DMS53 treated with DMSO at 0.1 percent for 48 hours (cell line): ENCODE measurements at regions not wholly inside any gene's neighbourhood (a gene's known extent, or its start where the extent isn't known, plus 50 kb on each side); places are given as distances from the start of the nearest gene placed in this dataset.

Experiments
- DNase-seq: peaks from one replicate; lab custom pipeline; 2025; ENCODE audit not compliant: unreplicated experiment; lab: John Stamatoyannopoulos, UW

DNA sequence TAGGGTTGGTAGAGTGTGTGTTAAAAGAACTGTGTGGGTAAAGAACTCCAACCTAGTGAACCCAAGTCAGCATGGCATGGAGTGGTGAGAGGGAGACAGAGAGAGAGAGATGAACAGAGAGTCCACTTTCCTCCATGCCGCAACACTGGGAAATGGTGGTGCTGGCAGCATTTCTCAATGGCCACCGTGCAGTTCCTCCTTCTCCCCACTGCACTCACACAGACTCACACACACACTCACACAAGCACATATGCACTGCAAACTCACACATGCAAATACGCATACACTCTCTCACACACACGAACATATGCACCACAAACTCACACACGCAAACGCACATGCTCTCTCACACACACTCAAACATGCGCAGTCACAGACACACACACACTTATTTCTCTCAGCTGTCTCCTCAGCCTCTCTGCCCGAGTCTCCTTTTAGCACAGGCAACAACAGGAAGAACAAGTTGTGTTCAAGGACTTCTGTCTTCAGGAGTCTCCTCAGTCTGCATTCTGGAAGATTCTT lies 66.5 kb upstream of the LY86 start:
- DNase-seq = no peak

DNA sequence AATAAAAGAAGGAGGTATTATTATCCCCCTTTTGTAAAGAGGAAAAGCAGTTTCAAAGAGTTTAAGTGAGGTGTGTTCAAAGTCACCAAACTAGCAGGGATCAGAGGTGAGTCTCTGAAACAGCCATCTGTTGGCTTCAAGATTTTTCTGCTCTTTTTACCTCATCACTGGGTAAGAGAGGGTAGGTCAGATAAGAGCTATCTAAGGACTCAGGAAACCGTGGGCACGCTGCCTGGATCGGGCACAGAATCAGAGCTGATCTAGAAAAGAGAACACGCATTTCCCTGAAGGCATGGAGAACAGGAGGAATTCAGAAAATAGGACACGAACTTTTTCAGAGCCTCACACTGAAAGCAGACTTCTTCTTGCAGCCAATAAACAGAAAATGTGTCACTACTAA lies 65.8 kb upstream of the LY86 start:
- no peak for DNase-seq

DNA sequence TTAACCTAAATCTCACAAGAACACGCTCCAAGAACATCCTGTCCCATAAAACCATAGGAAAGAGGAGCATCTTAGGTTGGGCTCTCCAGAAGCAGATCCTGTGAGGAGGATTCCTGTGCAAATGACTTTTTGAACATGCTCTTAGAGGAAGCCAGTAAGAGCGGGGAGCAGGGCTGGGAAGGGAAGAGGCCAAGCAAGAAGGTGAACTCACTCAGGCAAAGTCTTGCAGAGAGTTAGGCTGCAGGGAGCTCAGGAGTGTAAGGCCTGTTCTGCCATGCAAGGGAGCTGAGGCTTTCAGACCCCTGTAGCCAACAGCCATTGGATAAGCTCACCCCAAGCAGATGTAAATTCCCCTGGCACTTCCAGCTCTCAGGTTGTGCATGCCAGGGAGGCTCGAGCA lies 63.6 kb upstream of the LY86 start:
- DNase-seq = no peak

DNA sequence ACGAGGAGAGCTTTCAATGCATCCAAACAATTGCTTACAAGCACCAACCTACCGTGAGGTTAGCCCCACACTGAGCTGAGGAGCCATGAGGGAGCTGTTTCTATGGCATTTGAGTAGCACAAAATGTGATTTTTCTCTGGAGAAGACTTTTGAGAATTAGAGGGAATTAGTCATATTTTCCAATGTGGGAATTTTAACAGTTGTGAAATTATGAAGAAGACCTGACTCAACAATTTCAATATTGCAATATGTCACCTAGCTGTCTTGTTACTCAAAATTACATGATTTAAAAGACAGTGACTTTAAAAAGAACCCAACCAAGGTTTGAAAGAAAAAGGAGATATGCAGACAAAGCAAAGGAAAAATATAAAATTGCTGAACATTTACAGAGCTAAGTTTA lies 62.6 kb upstream of the LY86 start:
- no peak for DNase-seq

DNA sequence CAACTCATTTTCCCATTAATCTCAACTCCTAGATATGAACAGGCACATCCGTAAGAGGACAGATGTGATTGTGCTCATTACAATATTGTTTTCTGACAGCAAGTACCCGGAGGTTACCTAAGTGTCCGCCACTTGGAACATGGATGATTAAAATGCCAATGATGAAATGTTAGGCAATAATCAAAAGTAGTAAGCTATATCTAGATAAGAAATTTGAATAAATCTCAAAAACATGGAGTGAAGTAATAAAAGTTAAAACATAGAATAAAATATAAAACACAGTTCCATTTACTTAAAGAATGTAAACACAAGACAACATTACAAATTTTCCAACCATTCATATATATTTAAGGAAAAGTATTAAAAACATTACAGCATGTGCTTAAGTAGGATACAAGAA lies 59.2 kb upstream of the LY86 start:
- no peak for DNase-seq

DNA sequence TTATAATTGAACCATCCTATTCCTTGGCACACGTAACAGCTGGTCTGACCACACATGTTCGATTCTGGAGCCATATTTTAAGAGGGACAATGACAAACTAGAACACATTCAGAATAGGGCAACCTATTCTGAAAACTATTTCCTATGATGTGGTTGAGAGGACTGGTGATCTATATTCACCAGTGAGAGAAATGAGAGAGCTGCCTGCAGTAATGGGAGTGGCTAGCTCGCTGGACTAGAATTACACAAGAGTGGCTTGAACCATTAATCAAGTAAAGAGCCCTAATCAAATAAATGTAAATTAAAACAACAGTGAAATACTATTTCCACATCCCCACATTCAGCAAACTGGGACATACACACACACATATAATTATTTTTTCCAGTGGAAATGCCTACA lies 55.3 kb upstream of the LY86 start:
- no peak for DNase-seq

DNA sequence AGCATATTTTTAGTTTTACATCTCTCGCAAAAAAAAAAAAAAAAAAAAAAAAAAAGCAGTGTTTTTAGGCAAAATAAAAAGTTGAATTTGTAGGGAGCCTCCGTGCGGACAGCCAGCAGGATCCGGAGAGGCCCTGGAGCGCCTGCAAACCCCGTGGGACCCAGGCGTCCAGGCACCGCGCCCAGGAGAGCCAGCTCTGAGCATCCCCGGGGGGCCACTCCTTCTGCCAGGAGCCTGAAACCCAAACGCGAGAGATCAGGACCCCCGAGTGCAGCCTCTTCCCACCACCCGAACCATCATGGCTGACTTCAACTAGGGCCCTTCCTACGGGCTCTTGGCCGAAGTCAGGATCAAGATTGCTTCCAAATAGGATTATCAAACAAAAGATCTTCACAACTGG lies 54.1 kb upstream of the LY86 start:
- DNase-seq = no peak

DNA sequence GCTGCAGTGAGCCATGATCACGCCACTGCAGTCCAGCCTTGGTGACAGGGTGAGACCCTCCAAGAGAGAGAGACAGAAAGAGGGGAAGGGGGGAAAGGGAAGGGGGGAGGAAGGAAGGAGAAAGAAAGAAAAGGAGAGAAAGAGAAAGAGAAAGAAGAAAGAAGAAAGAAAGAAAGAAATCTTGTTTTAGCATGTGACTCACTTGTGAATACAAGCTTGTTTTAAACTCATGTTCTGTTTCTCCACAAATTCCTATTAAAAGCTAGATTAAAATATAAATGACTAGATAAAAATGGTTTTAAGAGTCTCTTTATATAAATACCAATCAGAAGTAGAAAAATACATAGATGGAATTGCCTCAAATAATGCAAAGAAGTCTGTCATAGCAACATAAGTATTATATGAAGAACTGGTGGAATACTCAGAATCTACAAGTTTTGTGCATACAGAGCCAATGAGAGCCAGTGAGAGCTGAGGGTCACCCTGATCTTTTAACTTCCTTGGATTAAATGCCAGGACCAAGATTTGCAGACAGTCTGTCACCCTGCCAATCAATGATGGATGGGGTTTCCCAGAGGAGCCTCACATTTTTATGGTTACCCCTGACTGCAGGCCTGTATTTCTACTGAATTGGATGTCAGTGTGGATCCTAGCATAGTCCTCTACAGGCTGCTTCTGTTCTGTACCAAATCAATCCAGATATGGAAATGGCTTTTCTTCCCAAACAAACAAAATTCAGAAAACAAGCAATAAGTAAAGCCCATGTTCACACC lies 50.8 kb upstream of the LY86 start:
- no peak for DNase-seq

DNA sequence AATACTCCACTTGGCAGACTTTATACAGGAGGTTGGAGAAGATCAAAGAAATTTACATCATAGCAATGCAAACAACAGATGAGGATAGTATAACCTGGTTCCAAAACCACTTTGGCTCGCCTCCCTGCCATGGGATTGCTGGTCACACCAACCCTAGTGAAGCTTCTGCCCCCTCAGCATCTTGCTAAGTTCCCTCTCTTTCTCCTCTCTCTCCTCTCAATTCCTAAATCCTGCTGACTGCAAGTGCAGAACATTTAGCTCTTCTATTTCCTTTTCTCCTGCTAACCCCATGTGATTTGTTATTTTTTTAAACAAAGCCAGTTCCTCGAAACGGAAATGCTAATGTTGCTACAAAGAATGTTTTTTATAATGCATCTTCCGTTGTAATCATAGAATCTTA lies 50.3 kb upstream of the LY86 start:
- DNase-seq = no peak
